Gastroesophageal sphincter (tissue), 3 donors: ENCODE measurements at regions not wholly inside any gene's neighbourhood (a gene's known extent, or its start where the extent isn't known, plus 50 kb on each side); places are given as distances from the start of the nearest gene placed in this dataset.

Experiments
- EP300 ChIP-seq: sonication (generic); formaldehyde crosslinking; IDR thresholded peaks from one replicate; pipeline ENCODE4 v1.6.1; 2017; ENCODE audit warnings: antibody characterized with exemption, mild to moderate bottlenecking
- POLR2A ChIP-seq, 2 donors: fragments of 450-650 bp; IDR thresholded peaks; one replicate each; pipeline ENCODE4 v1.6.1; 2017; ENCODE audit warnings: antibody characterized with exemption in 2 of 2, mild to moderate bottlenecking in 2 of 2, moderate library complexity in 1 of 2
- POLR2AphosphoS5 ChIP-seq: sonication (generic); formaldehyde crosslinking; IDR thresholded peaks from one replicate; pipeline ENCODE4 v1.6.1; 2017; ENCODE audit warnings: antibody characterized with exemption
- TF ChIP-seq, protein P1 (sequence below), 4 experiments: fragments of 200-600 bp in 2 of 4; fragments of 450-650 bp in 2 of 4; sonication (generic) in 1 of 4; IDR thresholded peaks; one replicate each; pipeline ENCODE4 v1.5.1; 2017 to 2019; ENCODE audit warnings: antibody characterized with exemption in 4 of 4, mild to moderate bottlenecking in 2 of 4, moderate library complexity in 2 of 4

DNA sequence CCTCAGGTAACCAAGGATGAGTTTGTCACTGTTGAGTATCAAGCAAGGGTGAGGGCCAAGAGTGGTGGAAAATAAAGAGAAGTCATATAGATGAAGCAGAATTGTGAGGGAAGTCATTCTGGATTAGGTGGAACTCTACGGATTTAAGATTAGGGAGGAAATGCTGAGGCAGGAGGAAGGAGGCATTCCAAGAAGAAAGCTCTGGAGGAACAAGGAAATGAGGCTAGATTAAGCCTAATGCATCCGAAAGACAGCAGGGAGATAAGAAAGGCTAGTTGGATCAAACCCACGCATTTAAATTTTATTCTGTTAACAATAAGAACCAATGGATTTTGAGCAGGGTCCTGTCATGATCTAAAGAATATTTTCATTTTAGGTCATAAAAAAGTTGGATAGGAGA lies 681.2 kb downstream of the EPHA4 start:
- TF ChIP-seq POLR2A (IDR thresholded peaks at IDR 0.05) (no peak), POLR2AphosphoS5 (no peak), EP300 (no peak)
- TF ChIP-seq, protein P1, sequence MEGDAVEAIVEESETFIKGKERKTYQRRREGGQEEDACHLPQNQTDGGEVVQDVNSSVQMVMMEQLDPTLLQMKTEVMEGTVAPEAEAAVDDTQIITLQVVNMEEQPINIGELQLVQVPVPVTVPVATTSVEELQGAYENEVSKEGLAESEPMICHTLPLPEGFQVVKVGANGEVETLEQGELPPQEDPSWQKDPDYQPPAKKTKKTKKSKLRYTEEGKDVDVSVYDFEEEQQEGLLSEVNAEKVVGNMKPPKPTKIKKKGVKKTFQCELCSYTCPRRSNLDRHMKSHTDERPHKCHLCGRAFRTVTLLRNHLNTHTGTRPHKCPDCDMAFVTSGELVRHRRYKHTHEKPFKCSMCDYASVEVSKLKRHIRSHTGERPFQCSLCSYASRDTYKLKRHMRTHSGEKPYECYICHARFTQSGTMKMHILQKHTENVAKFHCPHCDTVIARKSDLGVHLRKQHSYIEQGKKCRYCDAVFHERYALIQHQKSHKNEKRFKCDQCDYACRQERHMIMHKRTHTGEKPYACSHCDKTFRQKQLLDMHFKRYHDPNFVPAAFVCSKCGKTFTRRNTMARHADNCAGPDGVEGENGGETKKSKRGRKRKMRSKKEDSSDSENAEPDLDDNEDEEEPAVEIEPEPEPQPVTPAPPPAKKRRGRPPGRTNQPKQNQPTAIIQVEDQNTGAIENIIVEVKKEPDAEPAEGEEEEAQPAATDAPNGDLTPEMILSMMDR (IDR thresholded peaks at IDR 0.05): no peak
